Sigmoid colon (tissue), 3 donors: ENCODE measurements at regions not wholly inside any gene's neighbourhood (a gene's known extent, or its start where the extent isn't known, plus 50 kb on each side); places are given as distances from the start of the nearest gene placed in this dataset.

Experiments used
- POLR2A ChIP-seq, 2 donors: fragments of 450-650 bp; IDR thresholded peaks; one replicate each; pipeline ENCODE4 v1.6.1; 2016; ENCODE audit warnings: antibody characterized with exemption in 2 of 2, mild to moderate bottlenecking in 2 of 2, moderate library complexity in 2 of 2
- TF ChIP-seq, protein P1 (sequence below), 4 experiments: fragments of 450-650 bp in 3 of 4; fragments of 200-600 bp in 1 of 4; IDR thresholded peaks; one replicate each; pipeline ENCODE4 v1.5.1; 2016 to 2019; ENCODE audit warnings: antibody characterized with exemption in 4 of 4, mild to moderate bottlenecking in 3 of 4, moderate library complexity in 2 of 4

DNA sequence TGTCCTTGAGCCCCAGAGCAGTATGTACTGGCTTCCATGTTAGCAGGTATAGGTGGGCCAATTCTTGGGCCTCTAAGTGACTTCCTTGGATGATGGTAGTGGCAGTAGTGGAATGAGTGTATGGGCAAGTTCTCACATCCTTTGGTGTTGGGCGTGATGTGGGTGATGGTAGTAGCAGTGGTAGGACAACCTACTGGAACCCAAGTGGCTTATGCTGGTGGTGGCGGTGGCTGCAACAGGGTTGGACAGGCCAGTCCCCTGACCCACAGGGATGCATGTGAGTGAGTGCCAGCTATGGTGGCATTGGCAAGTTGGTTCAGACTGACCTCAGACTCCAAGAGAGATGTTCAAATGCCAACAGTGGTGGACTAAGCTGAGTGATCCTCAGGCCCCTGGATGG, 1228.2 kb downstream of the ROBO2 start:
- TF ChIP-seq POLR2A (IDR thresholded peaks at IDR 0.05) = no peak
- TF ChIP-seq, protein P1, sequence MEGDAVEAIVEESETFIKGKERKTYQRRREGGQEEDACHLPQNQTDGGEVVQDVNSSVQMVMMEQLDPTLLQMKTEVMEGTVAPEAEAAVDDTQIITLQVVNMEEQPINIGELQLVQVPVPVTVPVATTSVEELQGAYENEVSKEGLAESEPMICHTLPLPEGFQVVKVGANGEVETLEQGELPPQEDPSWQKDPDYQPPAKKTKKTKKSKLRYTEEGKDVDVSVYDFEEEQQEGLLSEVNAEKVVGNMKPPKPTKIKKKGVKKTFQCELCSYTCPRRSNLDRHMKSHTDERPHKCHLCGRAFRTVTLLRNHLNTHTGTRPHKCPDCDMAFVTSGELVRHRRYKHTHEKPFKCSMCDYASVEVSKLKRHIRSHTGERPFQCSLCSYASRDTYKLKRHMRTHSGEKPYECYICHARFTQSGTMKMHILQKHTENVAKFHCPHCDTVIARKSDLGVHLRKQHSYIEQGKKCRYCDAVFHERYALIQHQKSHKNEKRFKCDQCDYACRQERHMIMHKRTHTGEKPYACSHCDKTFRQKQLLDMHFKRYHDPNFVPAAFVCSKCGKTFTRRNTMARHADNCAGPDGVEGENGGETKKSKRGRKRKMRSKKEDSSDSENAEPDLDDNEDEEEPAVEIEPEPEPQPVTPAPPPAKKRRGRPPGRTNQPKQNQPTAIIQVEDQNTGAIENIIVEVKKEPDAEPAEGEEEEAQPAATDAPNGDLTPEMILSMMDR (IDR thresholded peaks at IDR 0.05) = no peak
